ENCODE measurements at regions not wholly inside any gene's neighbourhood (a gene's known extent, or its start where the extent isn't known, plus 50 kb on each side); places are given as distances from the start of the nearest gene placed in this dataset.

GRCh38 chr3:25027650-25028049, 400.4 kb upstream of the RARB start:
- Histone ChIP-seq H3K4me3 (no peak overlapping the region), H3K4me2 (no peak overlapping the region), H3K4me1 (no peaks in the 10 kb centered on the region), H3K27ac (no peak overlapping the region), H3K9me3 (no peaks in the 10 kb centered on the region)
- TF ChIP-seq, protein P1, sequence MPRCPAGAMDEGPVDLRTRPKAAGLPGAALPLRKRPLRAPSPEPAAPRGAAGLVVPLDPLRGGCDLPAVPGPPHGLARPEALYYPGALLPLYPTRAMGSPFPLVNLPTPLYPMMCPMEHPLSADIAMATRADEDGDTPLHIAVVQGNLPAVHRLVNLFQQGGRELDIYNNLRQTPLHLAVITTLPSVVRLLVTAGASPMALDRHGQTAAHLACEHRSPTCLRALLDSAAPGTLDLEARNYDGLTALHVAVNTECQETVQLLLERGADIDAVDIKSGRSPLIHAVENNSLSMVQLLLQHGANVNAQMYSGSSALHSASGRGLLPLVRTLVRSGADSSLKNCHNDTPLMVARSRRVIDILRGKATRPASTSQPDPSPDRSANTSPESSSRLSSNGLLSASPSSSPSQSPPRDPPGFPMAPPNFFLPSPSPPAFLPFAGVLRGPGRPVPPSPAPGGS (IDR thresholded peaks at IDR 0.05) = no peak
- TF ChIP-seq HOXA7 (CRISPR knock-in tag; IDR thresholded peaks at IDR 0.05) (no peak), EHF (CRISPR knock-in tag; IDR thresholded peaks at IDR 0.05) (no peak), RARB (CRISPR knock-in tag; IDR thresholded peaks at IDR 0.05) (no peak), CBX2 (IDR thresholded peaks at IDR 0.05; ENCODE audit: borderline replicate concordance, low read depth) (no peak), NFE2L2 (conservative IDR thresholded peaks at IDR 0.05; ENCODE audit: low read length) (no peak), EHMT2 (IDR thresholded peaks at IDR 0.05; ENCODE audit: low read depth) (no peak), NPAS2 (CRISPR knock-in tag; IDR thresholded peaks at IDR 0.05; ENCODE audit: borderline replicate concordance) (no peak), NR3C1 (IDR thresholded peaks at IDR 0.05) (no peak), KDM1A (IDR thresholded peaks at IDR 0.05; ENCODE audit: low read depth) (no peak), TP53 (CRISPR knock-in tag; IDR thresholded peaks at IDR 0.05) (no peak), POLR2AphosphoS2 (conservative IDR thresholded peaks at IDR 0.05; ENCODE audit: low read length) (no peak), RCOR1 (IDR thresholded peaks at IDR 0.05; ENCODE audit: low read depth, low read length) (no peak), MYC (IDR thresholded peaks at IDR 0.05; ENCODE audit: borderline replicate concordance, low read length) (no peak), CHD2 (IDR thresholded peaks at IDR 0.05; ENCODE audit: low read length, partially characterized antibody) (no peak)
- TF ChIP-seq, protein P2, sequence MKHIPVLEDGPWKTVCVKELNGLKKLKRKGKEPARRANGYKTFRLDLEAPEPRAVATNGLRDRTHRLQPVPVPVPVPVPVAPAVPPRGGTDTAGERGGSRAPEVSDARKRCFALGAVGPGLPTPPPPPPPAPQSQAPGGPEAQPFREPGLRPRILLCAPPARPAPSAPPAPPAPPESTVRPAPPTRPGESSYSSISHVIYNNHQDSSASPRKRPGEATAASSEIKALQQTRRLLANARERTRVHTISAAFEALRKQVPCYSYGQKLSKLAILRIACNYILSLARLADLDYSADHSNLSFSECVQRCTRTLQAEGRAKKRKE (CRISPR knock-in tag; IDR thresholded peaks at IDR 0.05; ENCODE audit: low read depth) = no peak
- TF ChIP-seq, protein P3, sequence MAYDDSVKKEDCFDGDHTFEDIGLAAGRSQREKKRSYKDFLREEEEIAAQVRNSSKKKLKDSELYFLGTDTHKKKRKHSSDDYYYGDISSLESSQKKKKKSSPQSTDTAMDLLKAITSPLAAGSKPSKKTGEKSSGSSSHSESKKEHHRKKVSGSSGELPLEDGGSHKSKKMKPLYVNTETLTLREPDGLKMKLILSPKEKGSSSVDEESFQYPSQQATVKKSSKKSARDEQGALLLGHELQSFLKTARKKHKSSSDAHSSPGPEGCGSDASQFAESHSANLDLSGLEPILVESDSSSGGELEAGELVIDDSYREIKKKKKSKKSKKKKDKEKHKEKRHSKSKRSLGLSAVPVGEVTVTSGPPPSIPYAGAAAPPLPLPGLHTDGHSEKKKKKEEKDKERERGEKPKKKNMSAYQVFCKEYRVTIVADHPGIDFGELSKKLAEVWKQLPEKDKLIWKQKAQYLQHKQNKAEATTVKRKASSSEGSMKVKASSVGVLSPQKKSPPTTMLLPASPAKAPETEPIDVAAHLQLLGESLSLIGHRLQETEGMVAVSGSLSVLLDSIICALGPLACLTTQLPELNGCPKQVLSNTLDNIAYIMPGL (CRISPR knock-in tag; IDR thresholded peaks at IDR 0.05; ENCODE audit: borderline replicate concordance) = no peak
- TF ChIP-seq, protein P4, sequence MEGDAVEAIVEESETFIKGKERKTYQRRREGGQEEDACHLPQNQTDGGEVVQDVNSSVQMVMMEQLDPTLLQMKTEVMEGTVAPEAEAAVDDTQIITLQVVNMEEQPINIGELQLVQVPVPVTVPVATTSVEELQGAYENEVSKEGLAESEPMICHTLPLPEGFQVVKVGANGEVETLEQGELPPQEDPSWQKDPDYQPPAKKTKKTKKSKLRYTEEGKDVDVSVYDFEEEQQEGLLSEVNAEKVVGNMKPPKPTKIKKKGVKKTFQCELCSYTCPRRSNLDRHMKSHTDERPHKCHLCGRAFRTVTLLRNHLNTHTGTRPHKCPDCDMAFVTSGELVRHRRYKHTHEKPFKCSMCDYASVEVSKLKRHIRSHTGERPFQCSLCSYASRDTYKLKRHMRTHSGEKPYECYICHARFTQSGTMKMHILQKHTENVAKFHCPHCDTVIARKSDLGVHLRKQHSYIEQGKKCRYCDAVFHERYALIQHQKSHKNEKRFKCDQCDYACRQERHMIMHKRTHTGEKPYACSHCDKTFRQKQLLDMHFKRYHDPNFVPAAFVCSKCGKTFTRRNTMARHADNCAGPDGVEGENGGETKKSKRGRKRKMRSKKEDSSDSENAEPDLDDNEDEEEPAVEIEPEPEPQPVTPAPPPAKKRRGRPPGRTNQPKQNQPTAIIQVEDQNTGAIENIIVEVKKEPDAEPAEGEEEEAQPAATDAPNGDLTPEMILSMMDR (IDR thresholded peaks at IDR 0.05) = no peak
- ChIA-PET POLR2A (no interaction called here), CTCF (no interaction called here)
- FAIRE-seq (no peak), ATAC-seq (no peak), DNase-seq (ENCODE audit: low read depth in 1 of 2, low spot score in 1 of 2) (no peak)
- WGBS (ENCODE audit: missing lambda C conversion rate) = 30% methylated on average over 3 of the region's 3 CpGs

DNA sequence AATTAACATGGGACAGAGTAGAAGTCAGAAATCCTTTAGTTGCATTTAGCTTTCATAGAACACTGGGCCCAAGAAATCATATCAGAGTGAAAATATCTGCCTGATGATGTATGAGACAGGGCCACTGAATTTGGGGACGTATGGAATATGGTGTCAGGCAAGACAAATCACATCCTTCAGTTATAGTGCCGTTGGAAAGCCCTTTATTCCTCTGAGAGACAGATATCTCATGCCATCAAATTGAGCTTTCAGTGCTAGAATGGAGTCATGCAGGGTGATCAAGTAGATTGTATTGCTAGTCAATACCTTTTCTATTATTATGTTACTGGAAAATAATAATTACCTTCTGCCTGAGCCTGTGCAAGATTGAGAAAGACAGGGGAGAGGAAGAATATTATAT, 398.2 kb upstream of the RARB start:
- DNase-seq (ENCODE audit: low read depth in 1 of 2, low spot score in 1 of 2) = no peak
- WGBS (ENCODE audit: missing lambda C conversion rate) = 8% methylated on average over 2 of the region's 2 CpGs
- TF ChIP-seq, protein P5, sequence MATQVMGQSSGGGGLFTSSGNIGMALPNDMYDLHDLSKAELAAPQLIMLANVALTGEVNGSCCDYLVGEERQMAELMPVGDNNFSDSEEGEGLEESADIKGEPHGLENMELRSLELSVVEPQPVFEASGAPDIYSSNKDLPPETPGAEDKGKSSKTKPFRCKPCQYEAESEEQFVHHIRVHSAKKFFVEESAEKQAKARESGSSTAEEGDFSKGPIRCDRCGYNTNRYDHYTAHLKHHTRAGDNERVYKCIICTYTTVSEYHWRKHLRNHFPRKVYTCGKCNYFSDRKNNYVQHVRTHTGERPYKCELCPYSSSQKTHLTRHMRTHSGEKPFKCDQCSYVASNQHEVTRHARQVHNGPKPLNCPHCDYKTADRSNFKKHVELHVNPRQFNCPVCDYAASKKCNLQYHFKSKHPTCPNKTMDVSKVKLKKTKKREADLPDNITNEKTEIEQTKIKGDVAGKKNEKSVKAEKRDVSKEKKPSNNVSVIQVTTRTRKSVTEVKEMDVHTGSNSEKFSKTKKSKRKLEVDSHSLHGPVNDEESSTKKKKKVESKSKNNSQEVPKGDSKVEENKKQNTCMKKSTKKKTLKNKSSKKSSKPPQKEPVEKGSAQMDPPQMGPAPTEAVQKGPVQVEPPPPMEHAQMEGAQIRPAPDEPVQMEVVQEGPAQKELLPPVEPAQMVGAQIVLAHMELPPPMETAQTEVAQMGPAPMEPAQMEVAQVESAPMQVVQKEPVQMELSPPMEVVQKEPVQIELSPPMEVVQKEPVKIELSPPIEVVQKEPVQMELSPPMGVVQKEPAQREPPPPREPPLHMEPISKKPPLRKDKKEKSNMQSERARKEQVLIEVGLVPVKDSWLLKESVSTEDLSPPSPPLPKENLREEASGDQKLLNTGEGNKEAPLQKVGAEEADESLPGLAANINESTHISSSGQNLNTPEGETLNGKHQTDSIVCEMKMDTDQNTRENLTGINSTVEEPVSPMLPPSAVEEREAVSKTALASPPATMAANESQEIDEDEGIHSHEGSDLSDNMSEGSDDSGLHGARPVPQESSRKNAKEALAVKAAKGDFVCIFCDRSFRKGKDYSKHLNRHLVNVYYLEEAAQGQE (IDR thresholded peaks at IDR 0.05) = no peak
- TF ChIP-seq FOSB (CRISPR knock-in tag; IDR thresholded peaks at IDR 0.05) (no peak), ELK1 (IDR thresholded peaks at IDR 0.05; ENCODE audit: low read depth, low read length) (no peak), HOXA7 (CRISPR knock-in tag; IDR thresholded peaks at IDR 0.05) (no peak), RNF2 (IDR thresholded peaks at IDR 0.05; ENCODE audit: borderline replicate concordance, low read depth) (no peak), POLR2AphosphoS2 (conservative IDR thresholded peaks at IDR 0.05; ENCODE audit: low read length) (no peak), PHF8 (IDR thresholded peaks at IDR 0.05; ENCODE audit: borderline replicate concordance, low read depth) (no peak), MAFK (IDR thresholded peaks at IDR 0.05; ENCODE audit: partially characterized antibody) (no peak), KDM1A (IDR thresholded peaks at IDR 0.05; ENCODE audit: low read depth) (no peak)
- no peak for ATAC-seq
- ChIA-PET CTCF (interaction anchor here (0.7 to 1.3 kb wide), 2 partner anchors 12 to 1177 kb away, joined by 3 to 4 read pairs; no protein-coding TSS in a partner anchor), POLR2A (no interaction called here)
- no peak for FAIRE-seq
- Histone ChIP-seq H3K4me2 (no peak overlapping the region), H3K4me1 (no peaks in the 10 kb centered on the region), H3K27ac (no peak overlapping the region), H3K9me3 (no peaks in the 10 kb centered on the region), H3K4me3 (no peak overlapping the region)
